ENCODE measurements at regions not wholly inside any gene's neighbourhood (a gene's known extent, or its start where the extent isn't known, plus 50 kb on each side); places are given as distances from the start of the nearest gene placed in this dataset.

DNA sequence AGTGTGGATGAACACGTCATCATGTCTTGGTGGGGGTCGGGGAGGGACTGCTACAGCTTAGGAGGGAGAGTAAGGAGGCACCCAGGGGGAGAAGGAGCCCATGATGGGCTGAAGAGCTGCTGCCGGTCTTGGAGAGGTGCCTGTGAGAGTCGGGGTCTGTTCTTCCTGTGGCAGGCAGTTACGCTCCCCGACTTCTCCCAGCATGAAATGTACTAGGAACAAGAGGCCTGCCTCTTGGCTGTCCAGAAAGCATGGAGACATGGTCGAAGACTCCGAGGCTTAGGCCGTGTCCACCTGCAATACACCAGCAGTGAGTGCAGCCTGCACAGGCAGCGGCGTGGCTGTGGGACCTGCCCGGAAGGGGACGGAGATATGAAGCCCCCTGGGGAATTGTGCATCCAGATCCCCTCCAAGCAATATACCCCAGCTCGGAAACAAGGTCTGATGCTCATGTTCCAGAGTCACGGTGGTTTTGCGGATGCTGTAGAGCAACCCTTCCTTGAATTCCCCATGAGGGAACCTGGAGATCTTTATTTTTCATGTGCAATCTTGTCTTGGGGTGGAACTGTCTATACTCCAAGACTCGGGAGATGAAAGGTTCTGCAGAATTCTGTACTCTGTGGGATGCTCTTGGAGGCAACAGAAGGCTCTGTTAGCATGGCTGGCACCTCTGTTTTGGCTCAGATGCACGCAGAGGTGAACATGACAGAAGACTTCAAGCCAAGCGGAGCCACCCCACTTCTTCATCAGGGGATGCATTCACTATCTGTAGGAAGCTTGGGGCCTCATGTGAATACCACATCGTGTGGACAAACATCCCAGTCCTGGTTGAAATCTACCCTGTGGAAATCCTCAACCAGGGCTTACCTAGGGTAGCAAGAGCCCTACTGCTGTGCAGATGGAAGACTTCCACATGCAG is 374.9 kb upstream of the IRX4 start:
- WGBS, 2 donors: 70 to 71% methylated on average over 15 to 20 of the region's 20 CpGs
- intact Hi-C loops (cut with DNase I): no loop called here
- ATAC-seq: no peak

DNA sequence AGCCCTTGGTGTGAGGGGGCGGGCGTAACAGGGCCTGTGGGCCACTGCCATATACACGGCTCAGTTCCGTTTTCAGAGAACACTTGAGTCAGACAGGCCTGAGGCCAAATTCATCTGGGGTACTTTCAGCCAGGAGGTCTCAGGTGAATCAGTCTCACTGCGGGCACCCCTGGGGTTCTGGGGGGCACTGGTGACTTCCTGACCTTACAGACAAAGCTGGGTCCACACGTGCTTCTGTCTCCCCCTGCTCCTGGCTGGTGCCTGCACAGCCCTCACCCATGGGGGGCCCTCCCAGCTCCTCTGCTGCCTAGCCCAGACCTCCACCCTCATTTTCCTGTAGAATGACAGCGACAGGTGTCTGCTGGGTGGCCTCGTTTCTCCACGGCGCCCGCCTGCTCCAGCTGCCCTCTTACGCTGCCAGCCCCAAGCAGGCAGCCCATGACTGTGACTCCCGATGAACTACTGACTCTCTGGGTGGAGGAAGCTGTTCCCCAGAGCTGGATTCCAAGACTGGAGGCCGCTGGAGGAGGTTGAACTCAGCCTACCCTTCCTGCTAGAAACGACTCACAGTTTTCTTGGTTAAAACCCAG is 374.1 kb upstream of the IRX4 start:
- no peaks in the 10 kb centered on the region for H3K36me3 ChIP-seq (replicated peaks in 1 of 2; ENCODE audit: insufficient read depth in 1 of 2, low read depth in 2 of 2)
- no peaks in the 10 kb centered on the region for H3K9me3 ChIP-seq
- WGBS, 2 donors: 71% methylated on average over 11 to 15 of the region's 15 CpGs
- H3K4me3 ChIP-seq: no peak overlapping the region
- H3K27me3 ChIP-seq: no peaks in the 10 kb centered on the region
- DNase-seq (no peak), ATAC-seq (peak; percentile 15)
- intact Hi-C loops (cut with DNase I): no loop called here
- H3K27ac ChIP-seq: no peak overlapping the region
- TF ChIP-seq, protein P1, sequence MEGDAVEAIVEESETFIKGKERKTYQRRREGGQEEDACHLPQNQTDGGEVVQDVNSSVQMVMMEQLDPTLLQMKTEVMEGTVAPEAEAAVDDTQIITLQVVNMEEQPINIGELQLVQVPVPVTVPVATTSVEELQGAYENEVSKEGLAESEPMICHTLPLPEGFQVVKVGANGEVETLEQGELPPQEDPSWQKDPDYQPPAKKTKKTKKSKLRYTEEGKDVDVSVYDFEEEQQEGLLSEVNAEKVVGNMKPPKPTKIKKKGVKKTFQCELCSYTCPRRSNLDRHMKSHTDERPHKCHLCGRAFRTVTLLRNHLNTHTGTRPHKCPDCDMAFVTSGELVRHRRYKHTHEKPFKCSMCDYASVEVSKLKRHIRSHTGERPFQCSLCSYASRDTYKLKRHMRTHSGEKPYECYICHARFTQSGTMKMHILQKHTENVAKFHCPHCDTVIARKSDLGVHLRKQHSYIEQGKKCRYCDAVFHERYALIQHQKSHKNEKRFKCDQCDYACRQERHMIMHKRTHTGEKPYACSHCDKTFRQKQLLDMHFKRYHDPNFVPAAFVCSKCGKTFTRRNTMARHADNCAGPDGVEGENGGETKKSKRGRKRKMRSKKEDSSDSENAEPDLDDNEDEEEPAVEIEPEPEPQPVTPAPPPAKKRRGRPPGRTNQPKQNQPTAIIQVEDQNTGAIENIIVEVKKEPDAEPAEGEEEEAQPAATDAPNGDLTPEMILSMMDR (IDR thresholded peaks at IDR 0.05): no peak
- TF ChIP-seq POLR2A (IDR thresholded peaks at IDR 0.05): no peak
- no peaks in the 10 kb centered on the region for H3K4me1 ChIP-seq

More for the DNA sequence above, 374.9 kb upstream of the IRX4 start:
- no peak for DNase-seq
- no peaks in the 10 kb centered on the region for H3K27me3 ChIP-seq
- no peak for TF ChIP-seq POLR2A (IDR thresholded peaks at IDR 0.05)
- TF ChIP-seq, protein P1 (IDR thresholded peaks at IDR 0.05): no peak
- no peak overlapping the region for H3K4me3 ChIP-seq
- H3K36me3 ChIP-seq (replicated peaks in 1 of 2; ENCODE audit: insufficient read depth in 1 of 2, low read depth in 2 of 2): no peaks in the 10 kb centered on the region
- H3K27ac ChIP-seq: no peak overlapping the region
- no peaks in the 10 kb centered on the region for H3K9me3 ChIP-seq
- no peaks in the 10 kb centered on the region for H3K4me1 ChIP-seq

DNA sequence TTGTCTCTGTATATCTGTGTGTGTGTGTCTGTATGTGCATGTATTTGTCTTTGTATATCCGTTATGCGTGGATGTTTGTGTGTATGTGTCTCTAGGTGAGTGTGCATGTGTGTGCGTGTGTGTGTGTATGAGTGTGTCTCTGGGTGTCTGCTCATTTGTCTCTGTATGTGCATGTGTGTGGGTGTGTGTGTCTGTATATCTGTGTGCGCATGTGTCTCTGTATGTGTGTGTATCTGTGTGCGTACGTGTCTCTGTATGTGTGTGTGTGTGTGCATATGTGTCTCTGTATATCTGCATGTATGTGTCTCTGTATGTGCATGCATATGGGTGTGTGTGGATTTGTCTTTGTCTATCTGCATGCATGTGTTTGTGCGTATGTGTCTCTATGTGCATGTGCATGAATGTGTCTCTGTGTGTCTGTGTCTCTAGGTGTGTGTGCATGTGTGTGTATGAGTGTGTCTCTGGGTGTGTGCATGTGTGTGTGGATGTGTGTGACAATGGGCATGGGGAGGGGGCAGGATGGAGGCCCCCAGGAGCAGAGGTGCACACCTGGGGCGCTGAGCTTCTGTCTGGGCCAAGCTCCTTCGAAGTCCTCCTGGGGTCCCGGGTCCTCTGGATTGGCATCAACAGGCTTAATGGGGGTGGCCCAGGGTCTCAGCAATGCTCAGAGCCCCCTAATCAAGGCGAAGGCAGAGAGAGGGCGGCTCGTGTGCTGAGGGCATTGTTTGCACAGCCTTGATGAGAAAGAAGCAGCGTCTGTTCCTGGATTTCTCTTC is 373.4 kb upstream of the IRX4 start:
- Histone ChIP-seq H3K9me3 (no peaks in the 10 kb centered on the region), H3K36me3 (replicated peaks in 1 of 2; ENCODE audit: insufficient read depth in 1 of 2, low read depth in 2 of 2) (no peaks in the 10 kb centered on the region), H3K27ac (no peak overlapping the region), H3K27me3 (no peaks in the 10 kb centered on the region), H3K4me1 (no peaks in the 10 kb centered on the region), H3K4me3 (no peak overlapping the region)
- ATAC-seq (no peak), DNase-seq (no peak)
- 70 to 95% methylated on average over 10 to 14 of the region's 14 CpGs for WGBS, 2 donors
- TF ChIP-seq, protein P1 (IDR thresholded peaks at IDR 0.05): no peak
- no peak for TF ChIP-seq POLR2A (IDR thresholded peaks at IDR 0.05)
- intact Hi-C loops (cut with DNase I): no loop called here

DNA sequence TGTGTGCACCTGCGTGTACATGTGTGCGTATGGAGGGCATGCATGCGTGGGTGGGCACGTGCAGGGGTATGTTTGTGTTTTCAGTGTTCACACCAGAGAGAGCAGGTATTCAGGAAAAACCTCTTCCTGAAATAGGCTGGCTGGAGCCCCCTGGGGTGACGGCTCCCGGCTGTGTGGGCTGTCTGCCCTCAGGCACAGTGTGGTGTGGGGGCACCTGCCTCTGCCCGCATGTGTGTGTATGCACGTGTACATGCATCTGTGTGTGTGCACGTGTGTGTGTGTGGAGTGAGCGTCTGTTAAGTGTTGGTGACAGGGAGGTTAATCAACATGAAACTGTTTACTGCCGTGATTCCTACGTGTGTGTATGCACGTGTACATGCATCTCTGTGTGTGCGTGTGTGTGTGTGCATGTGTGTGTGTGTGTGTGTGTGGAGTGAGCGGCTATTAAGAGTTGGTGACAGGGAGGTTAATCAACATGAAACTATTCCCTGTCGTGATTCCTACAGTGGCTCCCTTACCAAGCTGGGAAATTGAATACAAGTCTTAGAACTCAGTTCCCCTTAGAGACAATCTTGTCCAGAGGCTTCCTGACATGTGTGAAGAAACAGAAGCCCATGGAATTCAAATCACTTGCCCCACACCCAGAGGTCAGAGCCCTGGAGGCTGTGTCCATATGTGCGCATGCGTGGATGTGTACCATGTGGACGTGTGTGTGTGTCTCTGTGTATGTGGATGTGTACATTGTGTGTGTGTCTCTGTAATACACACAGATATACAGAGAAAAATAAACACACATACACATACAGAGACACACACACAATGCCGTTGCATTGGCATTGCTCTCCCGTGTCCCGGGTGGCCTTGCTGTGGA is 372.4 kb upstream of the IRX4 start:
- intact Hi-C loops (cut with DNase I): no loop called here
- DNase-seq (no peak), ATAC-seq (no peak)
- Histone ChIP-seq H3K9me3 (no peaks in the 10 kb centered on the region), H3K36me3 (replicated peaks in 1 of 2; ENCODE audit: insufficient read depth in 1 of 2, low read depth in 2 of 2) (no peaks in the 10 kb centered on the region), H3K27ac (no peak overlapping the region), H3K4me3 (no peak overlapping the region), H3K27me3 (no peaks in the 10 kb centered on the region), H3K4me1 (no peaks in the 10 kb centered on the region)
- WGBS, 2 donors: 65 to 72% methylated on average over 22 of the region's 22 CpGs
- TF ChIP-seq, protein P1 (IDR thresholded peaks at IDR 0.05): no peak
- no peak for TF ChIP-seq POLR2A (IDR thresholded peaks at IDR 0.05)

Data from body of pancreas (tissue), 4 donors.